ENCODE measurements at regions not wholly inside any gene's neighbourhood (a gene's known extent, or its start where the extent isn't known, plus 50 kb on each side); places are given as distances from the start of the nearest gene placed in this dataset.
A peak's percentile ranks its signal among the peaks of the same experiment; 100 is the strongest.
"Not testable (repeated sequence)": the region's sequence is repeated elsewhere in the genome, so short reads cannot be mapped to it uniquely, and the experiment has no call there.

DNA sequence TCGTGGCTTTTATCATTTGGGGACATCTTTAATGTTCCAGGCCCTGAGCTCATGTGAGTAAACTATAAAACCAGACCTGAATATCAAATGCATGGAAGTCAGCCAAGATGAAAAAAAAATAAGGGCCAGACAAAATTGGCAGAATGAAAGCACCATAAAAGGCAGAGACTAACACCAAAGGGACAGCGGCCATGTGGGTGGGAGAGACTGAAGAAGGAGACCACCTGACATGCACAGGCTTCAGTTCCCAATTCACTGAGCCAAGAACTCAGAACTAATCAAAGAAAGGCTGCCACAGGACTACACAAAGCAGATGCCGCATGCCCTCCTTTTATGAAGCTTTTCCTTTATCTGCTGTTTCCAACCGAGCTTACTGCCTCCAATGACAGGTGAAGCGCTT is 267.1 kb downstream of the RAD51AP2 start:
- FAIRE-seq = no peak

DNA sequence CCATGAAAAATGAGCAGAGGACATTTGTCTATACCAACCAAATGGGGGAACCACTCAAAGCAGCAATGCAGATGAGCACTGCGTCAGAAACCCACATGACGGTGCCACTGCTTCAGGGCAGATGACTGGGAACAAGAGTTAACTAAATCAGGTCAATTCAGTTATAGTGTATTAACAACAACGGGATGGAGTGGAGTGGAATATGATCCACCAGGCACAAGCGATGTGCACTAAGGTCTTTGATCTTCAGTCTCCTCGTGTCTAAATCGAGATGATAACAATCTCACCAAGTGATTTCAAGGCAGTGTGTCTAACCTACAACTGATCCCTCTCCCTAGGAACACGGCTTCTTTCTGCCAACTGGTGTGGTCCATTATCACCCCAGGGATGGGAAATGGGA is 269.0 kb downstream of the RAD51AP2 start:
- FAIRE-seq = no peak

DNA sequence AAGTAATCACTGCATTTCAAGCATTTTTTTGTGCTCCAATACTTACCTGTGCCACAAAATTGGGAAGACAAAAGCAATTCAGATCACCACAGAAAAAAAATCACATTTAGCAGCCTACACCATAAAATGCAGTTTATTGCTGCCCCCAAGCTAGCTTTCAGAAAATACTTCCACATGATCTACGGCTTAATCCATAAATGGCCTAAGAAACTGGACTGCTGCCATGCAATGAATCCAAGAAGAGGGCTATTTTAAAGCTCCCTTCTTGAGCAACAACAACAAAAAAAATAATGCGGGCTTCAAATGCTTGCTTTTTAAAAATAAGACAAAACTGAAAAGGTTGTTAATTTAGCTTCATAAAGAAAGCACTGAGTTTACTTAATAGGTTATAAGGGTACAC is 272.3 kb downstream of the RAD51AP2 start:
- FAIRE-seq = no peak

DNA sequence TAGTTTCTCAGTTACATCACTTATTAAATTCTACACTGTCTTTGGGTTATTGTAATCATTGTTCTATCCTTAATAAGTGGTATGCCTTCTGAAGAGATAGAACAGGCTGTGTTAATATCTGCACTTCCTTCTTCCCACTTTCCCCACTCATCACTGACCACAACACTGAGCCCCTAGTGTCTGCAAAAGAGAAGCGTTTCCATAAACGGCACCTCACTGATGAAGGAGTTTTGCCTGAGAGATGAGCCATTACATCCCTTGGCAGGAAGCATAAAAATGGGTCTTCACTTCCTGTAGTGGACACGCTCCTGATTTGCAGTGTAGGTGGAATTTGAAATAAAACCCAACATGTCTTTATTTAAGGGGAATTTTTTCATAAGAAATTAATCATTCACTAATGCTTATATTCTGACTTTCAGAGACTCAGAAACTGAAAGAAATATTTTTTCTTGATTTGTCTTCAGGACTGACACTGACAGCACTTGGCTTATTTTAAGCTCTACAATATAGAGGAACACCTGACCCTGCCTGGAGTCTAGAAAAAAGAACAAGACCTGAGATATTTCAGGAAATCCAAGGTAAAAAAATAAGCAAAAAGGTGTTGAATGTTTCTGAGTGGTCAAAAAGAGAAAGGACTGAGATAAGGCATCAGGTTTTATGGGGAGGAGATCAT is 275.3 kb downstream of the RAD51AP2 start:
- no peak for FAIRE-seq

DNA sequence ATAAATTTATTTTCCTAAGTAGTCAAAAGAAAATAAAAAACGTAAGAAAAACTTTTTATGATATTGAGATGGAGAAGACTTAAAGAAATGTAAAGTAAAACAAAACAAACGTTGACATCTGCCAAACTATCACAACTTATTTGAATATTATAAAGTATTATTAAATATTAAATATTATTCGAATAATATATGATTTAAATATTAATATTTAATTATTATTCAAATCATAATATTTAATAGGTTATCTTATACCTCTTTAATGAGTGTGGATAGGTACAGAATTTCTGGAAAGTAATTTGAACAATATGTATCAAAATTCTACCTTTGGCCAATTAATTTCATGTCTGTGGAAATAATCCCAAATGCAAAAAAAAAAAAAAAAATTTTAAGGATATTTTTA is 278.7 kb downstream of the RAD51AP2 start:
- FAIRE-seq = peak; percentile 92

DNA sequence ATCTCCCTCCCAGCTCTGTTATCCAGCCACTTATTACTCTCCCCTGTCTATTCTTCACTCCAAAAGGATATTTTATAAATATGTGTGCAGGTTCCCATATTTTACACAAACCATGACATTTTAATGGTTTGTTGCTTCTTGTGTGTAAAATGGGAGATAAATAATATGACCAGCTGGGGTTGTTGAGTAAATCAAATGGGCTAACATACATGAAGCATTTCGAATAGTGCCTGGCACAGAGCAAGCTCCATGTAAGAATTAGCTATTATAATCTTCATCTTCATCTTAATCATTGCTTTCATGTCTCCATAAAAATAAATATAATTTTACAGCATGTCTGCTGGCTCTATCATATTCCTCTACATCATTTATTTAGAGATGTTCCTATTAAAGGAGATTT is 283.1 kb downstream of the RAD51AP2 start:
- FAIRE-seq = no peak

DNA sequence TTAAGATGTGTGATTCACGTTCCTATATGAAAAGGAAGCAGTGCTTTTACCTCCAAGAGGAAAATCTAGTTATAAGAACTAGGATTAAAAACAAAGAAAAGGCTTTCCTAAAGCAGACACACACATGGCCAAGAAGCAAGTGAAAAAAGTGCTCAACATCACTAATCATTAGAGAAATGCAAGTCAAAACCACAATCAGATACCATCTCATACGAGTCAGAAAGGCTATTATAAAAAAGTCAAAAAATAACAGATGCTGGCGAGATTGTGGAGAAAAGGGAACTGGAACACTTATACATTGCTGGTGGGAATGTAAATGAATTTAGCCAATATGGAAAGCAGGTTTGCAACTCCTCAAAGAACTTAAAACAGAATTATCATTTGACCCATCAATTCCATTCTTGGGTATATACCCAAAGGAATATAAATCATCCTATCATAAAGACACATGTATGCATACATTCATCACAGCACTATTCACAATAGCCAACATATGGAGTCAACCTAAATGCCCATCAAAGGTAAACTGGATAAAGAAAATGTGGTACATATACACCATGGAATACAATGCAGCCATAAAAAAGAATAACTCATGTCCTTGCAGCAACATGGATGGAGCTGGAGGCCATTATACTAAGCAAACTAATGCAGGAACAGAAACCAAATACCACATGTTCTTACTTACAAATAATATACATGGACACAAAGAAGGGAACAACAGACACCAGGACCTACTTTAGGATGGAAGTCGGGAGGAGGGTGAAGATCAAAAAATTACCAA is 285.3 kb downstream of the RAD51AP2 start:
- FAIRE-seq = no peak

DNA sequence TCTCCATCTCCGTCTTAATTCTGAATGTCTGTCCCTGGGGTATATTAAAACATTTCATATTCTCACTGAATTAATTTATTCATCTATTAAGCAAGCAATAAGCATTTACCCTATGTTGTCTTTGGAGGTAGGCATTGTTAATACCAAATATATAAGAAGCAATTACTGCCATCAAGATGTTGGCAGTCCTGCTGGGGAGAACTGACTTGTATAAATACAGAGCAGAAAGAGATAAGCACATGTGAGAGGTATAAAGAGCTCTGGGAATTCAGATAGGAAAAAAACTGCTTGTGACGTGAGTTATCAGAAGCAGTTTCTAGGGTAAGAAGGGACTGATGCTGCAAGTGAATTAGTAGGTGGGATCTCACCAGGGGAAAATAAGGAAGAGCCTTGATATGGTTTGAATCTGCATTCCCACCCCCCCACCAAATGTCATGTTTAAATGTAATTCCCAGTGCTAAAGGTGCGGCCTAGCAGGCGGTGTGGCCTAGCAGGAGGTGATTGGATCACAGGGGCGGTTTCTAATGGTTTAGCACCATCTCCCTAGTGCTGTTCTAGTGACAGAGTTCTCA is 286.8 kb downstream of the RAD51AP2 start:
- FAIRE-seq = no peak

DNA sequence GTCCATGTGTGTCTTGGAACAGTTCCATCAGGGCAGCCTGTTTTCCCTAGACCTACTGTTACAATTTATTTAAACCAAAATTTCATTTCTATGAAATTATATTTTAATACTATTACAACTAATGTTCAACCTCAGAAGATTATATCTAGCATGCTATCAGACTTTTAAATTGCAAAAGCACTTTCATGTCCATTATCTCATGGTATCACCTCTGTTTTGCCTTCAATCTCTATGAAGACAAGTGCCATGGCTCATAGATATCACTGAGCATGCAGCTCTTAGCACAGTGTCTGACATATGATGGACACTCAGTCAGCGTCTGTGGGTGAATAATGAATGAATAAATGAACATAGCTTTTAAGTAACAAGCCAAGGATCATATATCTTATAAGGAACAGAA is 288.8 kb downstream of the RAD51AP2 start:
- no peak for FAIRE-seq

DNA sequence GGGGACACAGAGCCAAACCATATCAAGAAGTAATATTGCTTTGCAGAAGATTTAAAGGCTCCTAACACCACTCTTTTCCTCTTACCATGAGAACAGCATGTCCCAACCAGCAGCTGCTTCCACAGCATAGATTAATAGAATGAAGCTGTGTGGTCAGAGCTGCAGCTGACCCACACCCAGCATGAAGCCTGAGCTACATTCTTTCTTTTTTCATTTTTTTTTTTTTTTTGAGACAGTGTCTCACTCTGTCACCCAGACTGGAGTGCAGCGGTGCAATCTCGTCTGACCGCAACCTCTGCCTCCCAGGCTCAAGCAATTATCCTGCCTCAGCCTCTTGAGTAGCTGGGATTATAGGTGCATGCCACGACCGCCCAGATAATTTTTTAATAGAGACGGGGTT is 289.8 kb downstream of the RAD51AP2 start:
- FAIRE-seq = no peak

DNA sequence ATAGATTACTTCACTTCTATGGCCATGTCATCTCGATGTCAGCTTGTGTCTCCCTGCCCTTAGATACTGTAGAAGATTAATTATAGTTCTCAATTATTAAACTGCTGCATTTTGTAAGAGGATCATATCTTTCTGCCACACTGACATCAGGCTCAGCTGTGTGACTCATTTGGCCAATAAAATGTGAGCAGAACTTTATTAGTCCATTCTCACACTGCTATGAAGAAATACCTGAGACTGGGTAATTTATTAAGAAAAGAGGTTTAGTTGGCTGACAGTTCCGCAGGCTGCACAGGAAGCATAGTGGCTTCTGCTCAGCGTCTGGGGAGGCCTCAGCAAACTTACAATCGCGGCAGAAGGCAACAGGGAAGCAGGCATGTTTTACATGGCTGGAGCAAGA is 290.4 kb downstream of the RAD51AP2 start:
- FAIRE-seq = no peak

DNA sequence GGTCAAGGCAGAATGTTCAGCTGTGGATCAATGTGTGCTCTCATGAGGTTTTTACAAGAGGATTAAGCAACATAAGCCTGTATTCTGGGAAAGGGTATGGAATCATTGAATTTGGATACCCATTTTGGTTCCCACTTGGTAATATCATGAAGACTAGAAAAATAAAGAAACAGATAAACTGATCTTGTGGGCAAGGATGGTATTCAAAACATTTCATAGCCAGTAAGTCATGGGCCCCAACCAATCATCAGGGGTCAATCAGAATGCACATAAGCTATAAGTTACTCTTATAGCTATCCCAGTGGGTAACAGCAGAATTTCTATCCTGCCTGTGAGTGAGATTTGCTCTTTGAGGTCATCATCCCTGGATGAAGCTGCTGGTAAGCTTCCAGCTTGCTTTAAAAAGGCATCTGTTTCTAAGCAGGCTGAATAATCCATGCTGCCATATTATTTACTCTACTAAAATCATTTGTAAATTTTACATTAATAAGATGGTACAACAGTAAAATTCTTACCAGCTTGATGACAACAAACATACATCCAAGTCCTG is 291.2 kb downstream of the RAD51AP2 start:
- FAIRE-seq = no peak

DNA sequence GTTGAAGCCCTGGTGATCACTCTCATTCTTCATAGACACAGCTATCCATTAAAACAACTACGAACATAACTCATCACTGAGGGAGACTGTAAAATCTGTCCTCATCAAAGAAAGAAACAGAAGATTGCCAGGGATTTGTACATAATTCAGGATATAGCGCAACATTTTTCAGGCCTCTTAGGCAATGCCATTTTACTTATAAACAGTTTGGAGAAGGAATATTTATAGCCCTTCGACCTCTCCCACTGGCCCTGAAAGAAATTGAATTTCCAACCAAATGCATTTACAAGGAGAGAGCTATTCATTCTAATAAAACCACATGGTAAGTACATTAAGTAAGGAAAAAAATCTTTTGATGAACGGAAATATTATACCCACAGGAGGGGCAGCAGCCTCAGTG is 295.0 kb downstream of the RAD51AP2 start:
- FAIRE-seq = no peak

DNA sequence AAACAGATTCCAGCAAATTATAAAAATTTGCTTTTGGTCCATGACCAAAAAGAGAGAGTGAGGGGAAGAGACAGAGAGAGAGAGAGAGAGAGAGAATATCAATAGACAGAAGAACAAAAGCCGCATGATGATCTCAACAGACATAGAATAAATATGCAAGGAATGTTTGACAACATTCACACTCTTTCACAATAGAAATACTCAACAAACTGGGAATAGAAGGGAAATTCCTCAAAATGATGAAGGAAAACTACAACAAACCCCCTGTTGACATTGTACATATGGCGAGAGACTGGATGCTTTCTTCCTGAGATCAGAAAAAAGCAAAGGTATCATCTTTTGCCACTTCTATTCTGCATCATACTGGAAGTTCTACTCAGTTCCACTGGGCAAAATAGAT is 309.7 kb downstream of the RAD51AP2 start:
- FAIRE-seq = no peak

DNA sequence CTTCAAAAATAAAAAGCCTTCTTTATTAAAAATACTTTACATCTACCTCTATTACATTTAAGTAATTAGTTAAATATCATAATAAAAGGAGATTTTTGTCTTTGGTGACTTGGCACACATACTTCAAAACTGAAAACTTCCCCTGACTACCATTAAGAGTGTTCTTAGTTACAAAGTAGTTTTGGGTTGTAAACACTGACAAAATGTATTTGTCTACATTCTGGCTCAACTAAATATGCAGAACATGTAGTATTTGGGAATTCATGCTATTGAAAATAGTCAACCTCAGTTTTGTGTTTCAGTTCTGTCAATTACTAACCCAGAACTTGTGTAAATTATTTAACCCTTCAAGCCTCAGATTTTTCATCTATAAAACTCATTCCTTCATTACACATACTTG is 311.5 kb downstream of the RAD51AP2 start:
- no peak for FAIRE-seq

DNA sequence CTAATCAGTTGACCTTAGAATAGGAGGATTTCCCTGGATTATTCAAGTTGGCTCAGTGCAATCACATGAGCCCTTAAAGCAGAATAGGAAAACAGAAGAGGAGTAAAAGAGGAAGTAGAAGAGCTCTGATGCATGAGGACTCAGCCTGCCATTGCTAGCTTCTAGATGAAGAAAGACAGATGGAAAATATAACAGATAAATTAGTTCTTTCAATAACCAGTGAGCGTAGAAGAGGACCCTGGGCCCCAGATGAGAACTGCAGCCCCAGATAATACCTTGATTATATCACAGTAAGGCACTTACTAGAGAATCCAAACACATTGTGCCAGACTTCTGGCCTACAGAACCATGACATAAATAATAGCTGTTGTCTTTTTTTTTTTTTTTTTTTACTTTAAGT is 314.0 kb downstream of the RAD51AP2 start:
- not testable (repeated sequence) for FAIRE-seq

DNA sequence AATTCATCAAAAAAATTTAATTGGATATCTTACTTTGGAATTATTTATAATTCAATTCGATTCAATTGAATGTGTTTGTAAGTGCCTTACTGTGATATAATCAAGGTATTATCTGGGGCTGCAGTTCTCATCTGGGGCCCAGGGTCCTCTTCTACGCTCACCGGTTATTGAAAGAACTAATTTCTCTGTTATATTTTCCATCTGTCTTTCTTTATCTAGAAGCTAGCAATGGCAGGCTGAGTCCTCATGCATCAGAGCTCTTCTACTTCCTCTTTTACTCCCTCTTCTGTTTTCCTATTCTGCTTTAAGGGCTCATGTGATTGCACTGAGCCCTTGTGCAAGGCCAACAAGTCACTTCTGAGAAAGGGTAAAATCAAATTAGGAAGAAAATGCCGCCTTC is 315.6 kb downstream of the RAD51AP2 start:
- FAIRE-seq = not testable (repeated sequence)

DNA sequence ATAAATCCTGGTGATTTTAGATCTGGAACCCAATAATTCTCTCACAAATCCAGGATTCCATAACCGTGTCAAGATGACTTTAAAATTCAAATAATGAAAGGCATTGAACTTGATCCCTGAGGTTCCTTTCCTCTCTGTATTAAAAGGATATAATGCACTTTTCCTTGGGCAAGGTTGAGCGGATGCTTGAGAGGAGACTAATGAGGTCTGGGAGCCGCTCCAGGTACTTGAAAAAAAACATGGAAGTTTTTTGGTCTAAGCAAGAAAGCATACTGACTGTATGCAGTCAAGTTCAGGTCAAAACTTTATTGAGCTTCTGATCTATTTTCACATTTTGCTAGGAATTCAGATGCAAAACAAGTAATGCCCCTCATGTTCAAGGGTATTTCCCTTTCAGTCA is 318.5 kb downstream of the RAD51AP2 start:
- FAIRE-seq = no peak

DNA sequence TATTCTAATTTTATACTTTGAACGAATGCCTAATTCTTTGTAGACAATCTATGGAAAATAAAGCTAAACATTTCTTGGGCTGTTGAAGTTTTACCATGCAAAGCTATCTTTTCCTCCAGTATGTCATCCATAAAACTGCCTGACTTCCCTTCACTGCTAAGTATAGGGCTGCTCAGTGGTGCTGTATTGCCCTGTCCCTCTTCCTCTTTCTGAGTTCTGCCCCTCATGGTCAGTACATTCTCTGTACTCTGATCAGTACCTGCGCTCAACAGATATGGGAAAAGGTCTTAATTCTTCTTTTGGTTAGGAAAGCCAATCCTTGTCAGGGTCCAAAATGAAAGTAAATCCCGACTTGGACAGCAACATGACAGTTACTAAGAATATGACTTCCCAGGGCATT is 321.9 kb downstream of the RAD51AP2 start:
- FAIRE-seq = no peak

DNA sequence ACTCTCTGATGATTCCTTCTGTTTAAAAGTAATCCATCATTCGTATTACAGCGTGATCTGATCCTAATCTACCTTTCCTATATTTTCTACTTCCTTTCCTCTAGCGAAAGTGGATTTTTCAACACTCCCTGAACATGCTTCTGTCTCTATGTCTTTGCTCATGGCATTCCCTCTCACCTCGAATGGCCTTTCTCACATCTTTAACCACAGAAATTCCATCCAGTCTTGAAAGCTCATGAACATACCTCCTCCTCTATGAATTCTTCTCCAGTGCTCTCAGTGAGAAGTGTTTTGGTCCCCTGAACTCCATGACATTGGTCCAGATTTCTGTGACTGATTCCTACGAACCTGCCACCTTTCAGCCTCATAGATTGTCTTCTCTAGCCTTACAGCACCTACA is 323.2 kb downstream of the RAD51AP2 start:
- FAIRE-seq = no peak

DNA sequence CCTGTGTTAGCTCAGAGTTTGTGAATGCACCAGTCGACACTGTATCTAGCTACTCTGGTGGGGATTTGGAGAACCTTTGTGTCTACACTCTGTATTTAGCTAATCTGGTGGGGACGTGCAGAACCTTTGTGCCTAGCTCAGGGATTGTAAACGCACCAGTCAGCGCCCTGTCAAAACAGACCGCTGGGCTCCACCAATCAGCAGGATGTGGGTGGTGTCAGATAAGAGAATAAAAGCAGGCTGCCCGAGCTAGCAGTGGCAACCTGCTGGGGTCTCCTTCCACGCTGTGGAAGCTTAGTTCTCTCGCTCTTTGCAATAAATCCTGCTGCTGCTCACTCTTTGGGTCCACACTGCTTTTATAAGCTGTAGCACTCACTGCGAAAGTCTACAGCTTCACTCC is 324.2 kb downstream of the RAD51AP2 start:
- no peak for FAIRE-seq

DNA sequence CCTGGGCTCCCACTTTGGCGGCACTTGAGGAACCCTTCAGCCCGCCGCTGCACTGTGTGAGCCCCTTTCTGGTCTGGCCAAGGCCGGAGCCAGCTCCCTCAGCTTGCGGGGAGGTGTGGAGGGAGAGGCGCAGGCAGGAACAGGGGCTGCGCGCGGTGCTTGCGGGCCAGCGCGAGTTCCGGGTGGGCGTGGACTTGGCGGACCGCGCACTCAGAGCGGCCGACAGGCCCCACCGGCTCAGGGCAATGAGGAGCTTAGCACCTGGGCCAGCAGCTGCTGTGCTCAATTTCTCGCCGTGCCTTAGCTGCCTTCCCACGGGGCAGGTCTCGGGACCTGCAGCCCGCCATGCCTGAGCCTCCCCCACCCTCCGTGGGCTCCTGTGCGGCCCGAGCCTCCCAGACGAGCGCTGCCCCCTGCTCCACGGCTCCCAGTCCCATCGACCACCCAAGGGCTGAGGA is 324.8 kb downstream of the RAD51AP2 start:
- not testable (repeated sequence) for FAIRE-seq

DNA sequence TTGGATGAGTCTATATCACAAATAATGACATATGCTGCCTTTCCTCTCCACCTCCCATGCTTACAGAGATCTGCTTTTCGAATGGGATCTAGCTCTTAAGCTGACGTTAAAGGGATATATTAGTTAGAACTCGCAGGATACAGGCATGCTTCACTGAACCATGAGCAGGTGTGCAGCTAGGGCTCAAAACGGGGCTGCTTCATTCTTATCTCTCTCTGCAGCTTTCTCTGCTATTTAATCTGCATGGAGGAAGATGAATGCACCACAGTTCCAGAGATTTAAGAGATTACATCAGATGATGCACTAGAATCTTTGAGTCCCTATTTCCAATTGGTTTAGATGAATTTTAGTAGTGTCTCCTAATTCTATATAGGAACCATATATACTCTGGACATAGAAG is 327.0 kb downstream of the RAD51AP2 start:
- FAIRE-seq = no peak

DNA sequence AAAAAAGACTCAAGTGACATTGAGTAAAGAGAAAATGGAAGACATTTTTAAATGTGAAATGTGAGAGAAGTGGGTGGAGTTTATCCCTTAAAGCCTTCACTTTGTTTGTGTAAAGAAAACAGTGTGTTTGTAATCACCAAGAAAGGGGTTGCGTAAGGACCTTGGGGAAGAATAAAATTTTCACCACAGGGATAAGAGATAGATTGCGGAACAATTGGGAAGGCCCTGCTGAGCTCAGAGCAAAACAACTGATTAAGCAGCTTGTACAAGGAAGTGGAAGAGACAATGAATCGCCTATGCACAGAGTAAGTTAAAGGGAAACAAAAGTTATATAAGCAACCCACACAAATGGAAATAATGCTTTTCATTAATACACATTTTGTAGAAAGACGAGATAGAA is 327.7 kb downstream of the RAD51AP2 start:
- no peak for FAIRE-seq

All from A204.1 (cell line).